ENCODE measurements at regions not wholly inside any gene's neighbourhood (a gene's known extent, or its start where the extent isn't known, plus 50 kb on each side); places are given as distances from the start of the nearest gene placed in this dataset.

GRCh38 chr16:51388516-51388951, 237.5 kb upstream of the SALL1 start:
- DNase-seq (ENCODE audit: low read depth): peak; percentile 4

- DNase-seq (ENCODE audit: low read depth): no peak
Observed at GRCh38 chr16:51383909-51384308, 232.8 kb upstream of the SALL1 start.

GRCh38 chr16:51382940-51383339, 231.9 kb upstream of the SALL1 start:
- DNase-seq (ENCODE audit: low read depth): no peak

- no peak for DNase-seq (ENCODE audit: low read depth)
Observed at GRCh38 chr16:51382211-51382610, 231.1 kb upstream of the SALL1 start.

- DNase-seq (ENCODE audit: low read depth): no peak
Observed at GRCh38 chr16:51376080-51376479, 225.0 kb upstream of the SALL1 start.

GRCh38 chr16:51374790-51375189, 223.7 kb upstream of the SALL1 start:
- DNase-seq (ENCODE audit: low read depth): no peak

- DNase-seq (ENCODE audit: low read depth): peak; percentile 68
Observed at GRCh38 chr16:51374346-51374745, 223.3 kb upstream of the SALL1 start.

- DNase-seq (ENCODE audit: low read depth): no peak
Observed at GRCh38 chr16:51365715-51366114, 214.6 kb upstream of the SALL1 start.

- no peak for DNase-seq (ENCODE audit: low read depth)
Observed at GRCh38 chr16:51359141-51359955, 208.3 kb upstream of the SALL1 start.

GRCh38 chr16:51357839-51358238, 206.8 kb upstream of the SALL1 start:
- no peak for DNase-seq (ENCODE audit: low read depth)

- DNase-seq (ENCODE audit: low read depth): no peak
Observed at GRCh38 chr16:51355875-51356274, 204.8 kb upstream of the SALL1 start.

- no peak for DNase-seq (ENCODE audit: low read depth)
Observed at GRCh38 chr16:51355195-51355594, 204.1 kb upstream of the SALL1 start.

GRCh38 chr16:51353055-51353454, 202.0 kb upstream of the SALL1 start:
- DNase-seq (ENCODE audit: low read depth): no peak

GRCh38 chr16:51349626-51350025, 198.6 kb upstream of the SALL1 start:
- no peak for DNase-seq (ENCODE audit: low read depth)

- peak; percentile 15 for DNase-seq (ENCODE audit: low read depth)
Observed at GRCh38 chr16:51343411-51343810, 192.3 kb upstream of the SALL1 start.

GRCh38 chr16:51341204-51341603, 190.1 kb upstream of the SALL1 start:
- DNase-seq (ENCODE audit: low read depth): no peak

- DNase-seq (ENCODE audit: low read depth): no peak
Observed at GRCh38 chr16:51337662-51338061, 186.6 kb upstream of the SALL1 start.

GRCh38 chr16:51328733-51329132, 177.7 kb upstream of the SALL1 start:
- DNase-seq (ENCODE audit: low read depth): no peak

- DNase-seq (ENCODE audit: low read depth): peak; percentile 74
Observed at GRCh38 chr16:51327001-51327400, 175.9 kb upstream of the SALL1 start.

GRCh38 chr16:51326131-51326856, 175.2 kb upstream of the SALL1 start:
- peak; percentile 41 for DNase-seq (ENCODE audit: low read depth)

- DNase-seq (ENCODE audit: low read depth): no peak
Observed at GRCh38 chr16:51321251-51321650, 170.2 kb upstream of the SALL1 start.

- DNase-seq (ENCODE audit: low read depth): no peak
Observed at GRCh38 chr16:51317575-51317974, 166.5 kb upstream of the SALL1 start.

GRCh38 chr16:51313198-51313597, 162.1 kb upstream of the SALL1 start:
- DNase-seq (ENCODE audit: low read depth): no peak
